ENCODE measurements at regions not wholly inside any gene's neighbourhood (a gene's known extent, or its start where the extent isn't known, plus 50 kb on each side); places are given as distances from the start of the nearest gene placed in this dataset.
A peak's percentile ranks its signal among the peaks of the same experiment; 100 is the strongest.

GRCh38 chr3:18775501-18775900 lies 350.4 kb upstream of the SATB1 start:
- DNase-seq (ENCODE audit: low spot score): no peak

GRCh38 chr3:18774319-18775088 lies 349.4 kb upstream of the SATB1 start:
- DNase-seq (ENCODE audit: low spot score): no peak

GRCh38 chr3:18772699-18773305 lies 347.7 kb upstream of the SATB1 start:
- no peak for DNase-seq (ENCODE audit: low spot score)

DNA sequence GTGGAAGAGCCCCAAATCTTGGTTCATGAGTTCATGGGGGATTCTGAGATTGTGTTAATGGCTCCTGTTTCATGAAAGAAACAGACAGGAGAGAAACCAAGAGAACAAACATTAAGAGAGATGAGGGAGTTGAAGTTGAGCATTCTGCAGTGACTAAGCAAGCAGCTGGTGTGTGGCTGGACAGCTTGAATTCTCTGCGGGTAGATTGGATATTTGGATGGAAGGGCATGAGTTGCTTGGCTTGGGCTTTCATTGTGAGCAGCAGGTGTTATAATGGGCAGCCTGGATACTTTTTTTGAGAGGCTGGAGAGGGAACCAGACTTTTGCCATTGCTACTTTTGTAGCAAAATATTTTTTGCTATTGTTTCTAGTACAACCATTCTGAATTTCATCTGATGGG lies 346.8 kb upstream of the SATB1 start:
- DNase-seq (ENCODE audit: low spot score): no peak

- no peak for DNase-seq (ENCODE audit: low spot score)
These were observed 345.7 kb upstream of the SATB1 start for GRCh38 chr3:18770800-18771199.

DNA sequence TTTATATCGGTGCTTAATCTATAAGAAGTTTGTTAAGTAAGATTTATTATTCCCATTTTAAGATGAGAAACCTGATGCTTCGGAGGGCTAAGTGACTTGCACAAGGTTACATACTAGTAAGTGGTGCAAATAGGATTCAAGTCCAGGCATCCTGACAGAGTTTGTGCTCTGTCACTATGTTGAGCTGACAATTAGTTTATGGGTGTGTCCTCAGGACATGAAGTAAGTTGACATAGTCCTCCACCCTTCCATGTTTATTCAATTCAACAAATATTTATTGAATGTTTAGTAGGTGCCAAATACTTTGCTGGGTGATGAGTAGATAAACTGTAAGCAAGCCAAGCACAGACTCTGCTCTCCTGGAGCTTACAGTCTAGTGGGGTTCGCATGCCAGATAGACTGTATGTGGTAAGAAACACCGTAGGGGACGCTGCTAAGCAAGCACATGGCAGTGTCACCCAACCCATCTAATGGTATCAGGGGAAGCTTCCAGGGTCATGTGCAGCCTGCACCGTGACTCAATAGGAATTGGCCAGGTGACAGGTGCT lies 342.7 kb upstream of the SATB1 start:
- no peak for DNase-seq (ENCODE audit: low spot score)

GRCh38 chr3:18766974-18767373 lies 341.8 kb upstream of the SATB1 start:
- no peak for DNase-seq (ENCODE audit: low spot score)

GRCh38 chr3:18765662-18766061 lies 340.5 kb upstream of the SATB1 start:
- no peak for DNase-seq (ENCODE audit: low spot score)

DNA sequence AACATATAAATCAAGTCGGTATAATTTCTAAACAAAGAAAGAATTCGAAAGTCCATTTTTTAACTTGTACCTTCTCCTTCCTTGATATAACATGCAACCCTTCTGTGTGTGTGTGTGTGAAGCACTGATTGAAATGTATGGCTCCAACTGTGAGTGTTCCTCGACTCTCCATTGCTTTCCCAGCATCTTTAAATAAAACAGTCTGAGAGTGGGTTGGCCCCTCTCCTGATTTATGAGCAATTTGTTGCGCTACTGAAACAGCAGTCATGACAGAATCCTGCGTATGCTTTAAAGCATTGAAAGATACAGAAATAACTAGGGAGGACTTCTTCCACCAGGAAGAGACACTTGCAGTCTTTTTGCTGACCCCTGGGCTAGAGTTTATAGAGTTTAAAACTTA lies 340.0 kb upstream of the SATB1 start:
- no peak for DNase-seq (ENCODE audit: low spot score)

DNA sequence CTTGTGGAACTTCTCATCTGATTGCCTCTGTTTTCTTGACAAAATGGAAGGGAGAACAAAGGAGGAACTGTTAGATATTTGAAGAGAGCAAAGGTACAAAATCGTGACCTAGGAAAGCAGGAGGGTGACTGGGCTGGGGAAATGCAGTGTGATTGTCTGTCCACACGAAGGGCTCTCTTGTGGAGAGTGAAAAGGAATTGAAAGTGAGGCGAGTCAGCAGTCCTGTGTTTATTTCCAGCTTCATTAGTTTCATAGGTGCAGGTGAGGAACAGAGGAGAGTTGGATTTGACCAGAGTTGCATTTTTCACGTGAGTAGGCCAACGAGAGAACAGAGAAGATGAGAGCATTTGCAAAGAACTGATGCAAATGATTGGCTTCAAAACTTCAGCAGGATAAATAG lies 336.4 kb upstream of the SATB1 start:
- DNase-seq (ENCODE audit: low spot score): no peak

DNA sequence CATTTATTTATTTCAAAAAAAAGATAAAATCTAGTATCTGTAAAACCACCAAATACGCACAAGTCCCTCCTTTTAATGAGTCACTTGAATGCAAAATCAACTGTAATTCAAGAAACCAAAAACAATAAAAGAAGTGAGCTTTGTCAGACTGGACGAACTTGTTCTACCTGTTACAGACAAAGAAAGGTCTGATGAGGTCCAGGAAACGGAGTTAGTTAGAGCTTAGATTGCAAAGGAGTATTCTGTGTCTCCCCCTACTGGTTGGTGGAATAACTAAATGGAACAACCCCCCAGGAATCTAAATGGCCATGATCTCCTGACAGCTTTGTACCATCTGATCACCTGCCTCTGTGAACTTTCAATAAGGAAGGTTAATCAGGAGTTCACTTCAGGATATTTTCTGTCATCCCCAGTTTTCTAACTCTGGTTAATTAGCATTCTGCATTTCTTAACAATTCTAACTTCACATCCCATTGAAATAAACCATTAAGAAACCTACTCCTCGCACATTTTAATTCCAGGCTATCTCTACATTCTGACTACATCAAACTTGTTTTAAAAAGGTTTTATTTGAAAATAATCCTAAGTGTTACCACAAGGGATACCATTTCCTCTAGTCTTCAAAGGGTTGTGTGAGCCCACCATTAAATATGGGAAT lies 333.0 kb upstream of the SATB1 start:
- DNase-seq (ENCODE audit: low spot score): peak; percentile 92

DNA sequence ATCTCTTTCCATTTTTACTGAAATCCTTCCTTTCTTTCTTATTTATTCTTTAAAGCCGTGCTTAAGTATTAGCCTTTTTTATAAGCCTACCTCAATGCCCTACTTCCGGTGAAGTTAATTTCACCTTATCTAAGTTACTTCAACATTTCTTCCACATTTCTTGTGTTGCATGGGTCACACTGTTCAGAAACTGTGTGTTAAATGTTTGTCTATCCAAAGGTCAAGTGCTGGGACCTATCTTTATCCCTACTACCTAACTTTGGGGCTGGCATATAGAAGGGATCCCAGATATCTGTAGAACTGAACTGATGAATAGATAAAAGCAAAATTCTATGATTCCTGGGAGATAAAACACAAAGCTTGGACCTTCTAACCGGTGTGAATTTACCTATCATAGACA lies 332.3 kb upstream of the SATB1 start:
- no peak for DNase-seq (ENCODE audit: low spot score)

GRCh38 chr3:18752273-18752934 lies 327.3 kb upstream of the SATB1 start:
- DNase-seq (ENCODE audit: low spot score): no peak

GRCh38 chr3:18751514-18751913 lies 326.4 kb upstream of the SATB1 start:
- no peak for DNase-seq (ENCODE audit: low spot score)

- no peak for DNase-seq (ENCODE audit: low spot score)
These were observed 322.2 kb upstream of the SATB1 start for GRCh38 chr3:18747383-18747782.

GRCh38 chr3:18745472-18745871 lies 320.3 kb upstream of the SATB1 start:
- DNase-seq (ENCODE audit: low spot score): no peak

GRCh38 chr3:18744472-18744871 lies 319.3 kb upstream of the SATB1 start:
- DNase-seq (ENCODE audit: low spot score): no peak

DNA sequence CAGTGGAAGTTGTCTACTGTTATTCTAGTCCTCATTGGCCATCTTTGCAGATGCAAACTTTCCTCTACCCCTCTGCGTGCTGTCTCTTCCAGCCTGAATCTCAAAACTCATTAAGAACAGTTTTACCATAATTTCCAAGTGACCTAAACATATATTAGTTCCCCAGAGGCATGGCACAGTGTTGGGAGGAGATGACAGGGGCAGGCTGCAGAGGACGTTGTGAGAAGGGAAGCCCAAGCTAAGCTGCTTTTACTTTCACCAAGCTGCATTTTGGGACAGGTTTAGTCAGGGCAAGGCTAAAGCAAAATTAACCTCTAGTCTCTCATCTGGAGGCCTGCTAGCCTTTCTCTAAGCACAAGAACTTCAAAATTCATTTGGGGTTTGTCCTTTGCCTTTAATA lies 318.6 kb upstream of the SATB1 start:
- no peak for DNase-seq (ENCODE audit: low spot score)

DNA sequence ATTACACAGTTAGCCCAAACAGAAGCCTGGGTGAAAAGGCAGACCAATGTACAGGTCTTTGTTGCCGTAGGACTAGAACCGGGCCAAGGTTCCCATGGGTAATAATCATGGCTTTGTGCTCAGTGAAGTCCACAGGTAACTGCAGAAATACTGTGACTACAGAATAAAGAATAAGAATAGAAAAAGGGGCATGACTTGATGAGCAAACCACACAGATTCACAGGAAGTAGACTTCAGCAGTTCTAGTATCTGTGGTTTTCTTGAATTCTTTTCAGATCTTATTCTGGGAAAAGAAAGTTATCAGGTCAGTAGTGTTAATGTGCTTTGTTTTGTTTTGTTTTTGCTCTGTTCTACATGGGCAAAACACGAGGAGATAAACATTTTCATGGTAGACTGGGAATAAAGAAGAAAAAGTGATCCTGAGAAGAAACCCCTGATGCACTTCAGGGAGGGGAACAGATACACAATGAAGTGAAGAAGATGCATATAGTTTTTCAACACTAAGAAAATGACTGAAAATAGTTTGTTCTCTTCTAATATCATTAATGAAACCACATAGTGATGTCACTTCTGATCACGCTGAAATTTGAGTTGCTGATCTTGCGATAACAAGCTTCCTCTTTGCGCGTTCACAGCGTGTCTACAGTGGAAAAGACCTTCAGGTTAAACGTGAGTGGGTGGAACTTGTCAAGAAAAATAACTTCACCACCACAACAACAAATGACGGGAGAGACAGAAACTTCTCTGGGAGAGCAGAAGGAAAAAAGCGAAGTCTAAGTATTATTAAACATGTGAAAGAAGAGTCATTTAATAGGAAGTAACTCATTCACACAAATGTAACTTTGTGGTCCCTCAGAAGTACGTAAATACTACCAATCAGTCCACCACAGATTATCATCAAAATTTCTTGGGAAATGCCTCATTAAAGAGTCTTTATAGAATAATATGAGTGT lies 315.8 kb upstream of the SATB1 start:
- no peak for DNase-seq (ENCODE audit: low spot score)

DNA sequence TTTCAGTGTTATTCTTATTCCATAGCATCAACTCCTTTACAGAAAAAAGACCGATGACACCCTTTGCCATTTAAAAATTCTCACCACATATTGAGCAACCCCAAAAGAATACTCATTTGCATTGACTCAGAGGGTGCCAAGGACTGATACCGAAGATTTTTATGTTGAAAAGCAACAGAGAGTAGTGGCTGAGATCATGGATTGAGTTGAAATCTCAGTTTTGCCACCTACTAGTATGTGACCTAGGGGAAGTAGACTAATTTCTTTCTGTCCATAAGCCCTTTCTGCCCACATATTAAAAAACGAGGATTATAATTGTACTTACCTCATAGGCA lies 313.9 kb upstream of the SATB1 start:
- DNase-seq (ENCODE audit: low spot score): no peak

Data from HT-29 (cell line).